ENCODE measurements at regions not wholly inside any gene's neighbourhood (a gene's known extent, or its start where the extent isn't known, plus 50 kb on each side); places are given as distances from the start of the nearest gene placed in this dataset.

- H3K36me3 ChIP-seq (ENCODE audit: control insufficient read depth, insufficient read depth, low read length) = no peaks in the 10 kb centered on the region
- no peak for DNase-seq (ENCODE audit: low read depth in 2 of 2)
These were observed 770.8 kb upstream of the BCHE start for GRCh38 chr3:166607933-166608521.

GRCh38 chr3:166606988-166607387, 769.8 kb upstream of the BCHE start:
- Histone ChIP-seq H3K27ac (ENCODE audit: insufficient read depth, low read length) (no peak overlapping the region), H3K27me3 (ENCODE audit: control insufficient read depth, insufficient read depth, low read length) (no peaks in the 10 kb centered on the region), H3K36me3 (ENCODE audit: control insufficient read depth, insufficient read depth, low read length) (no peaks in the 10 kb centered on the region), H2AFZ (ENCODE audit: low read length) (no peak overlapping the region), H3K9ac (ENCODE audit: insufficient read depth, low read length) (no peak overlapping the region), H4K20me1 (ENCODE audit: control insufficient read depth, extremely low read depth, insufficient read depth, low read length) (no peaks in the 10 kb centered on the region), H3K4me3 (replicated peaks in 1 of 4; ENCODE audit: control extremely low read depth in 1 of 4, insufficient read depth in 1 of 4, low read depth in 3 of 4, low read length in 4 of 4) (no peak overlapping the region), H3K79me2 (ENCODE audit: control insufficient read depth, insufficient read depth, low read length) (no peaks in the 10 kb centered on the region), H3K9me3 (ENCODE audit: control insufficient read depth, insufficient read depth, low read depth, low read length) (no peaks in the 10 kb centered on the region), H3K4me2 (ENCODE audit: extremely low read depth, insufficient read depth, low read length) (no peak overlapping the region), H3K4me1 (ENCODE audit: control insufficient read depth, extremely low read depth, insufficient read depth, low read length) (no peaks in the 10 kb centered on the region)
- DNase-seq (ENCODE audit: low read depth in 2 of 2) = no peak
- TF ChIP-seq EZH2 (IDR thresholded peaks at IDR 0.05; ENCODE audit: low read length, missing control alignments) (no peak), CTCF (conservative IDR thresholded peaks at IDR 0.05 in 1 of 2, IDR thresholded peaks at IDR 0.05 in 1 of 2; ENCODE audit: low read depth in 1 of 2, low read length in 2 of 2) (no peak)

More at GRCh38 chr3:166607933-166608521, 770.8 kb upstream of the BCHE start:
- no peaks in the 10 kb centered on the region for H3K27me3 ChIP-seq (ENCODE audit: control insufficient read depth, insufficient read depth, low read length)
- H3K79me2 ChIP-seq (ENCODE audit: control insufficient read depth, insufficient read depth, low read length) = no peaks in the 10 kb centered on the region
- no peak overlapping the region for H2AFZ ChIP-seq (ENCODE audit: low read length)
- H3K9ac ChIP-seq (ENCODE audit: insufficient read depth, low read length) = no peak overlapping the region
- no peak overlapping the region for H3K4me3 ChIP-seq (replicated peaks in 1 of 4; ENCODE audit: control extremely low read depth in 1 of 4, insufficient read depth in 1 of 4, low read depth in 3 of 4, low read length in 4 of 4)
- H3K9me3 ChIP-seq (ENCODE audit: control insufficient read depth, insufficient read depth, low read depth, low read length) = no peaks in the 10 kb centered on the region
- no peak overlapping the region for H3K27ac ChIP-seq (ENCODE audit: insufficient read depth, low read length)
- no peak overlapping the region for H3K4me2 ChIP-seq (ENCODE audit: extremely low read depth, insufficient read depth, low read length)
- no peaks in the 10 kb centered on the region for H3K4me1 ChIP-seq (ENCODE audit: control insufficient read depth, extremely low read depth, insufficient read depth, low read length)
- no peaks in the 10 kb centered on the region for H4K20me1 ChIP-seq (ENCODE audit: control insufficient read depth, extremely low read depth, insufficient read depth, low read length)
- TF ChIP-seq EZH2 (IDR thresholded peaks at IDR 0.05; ENCODE audit: low read length, missing control alignments) (no peak), CTCF (conservative IDR thresholded peaks at IDR 0.05 in 1 of 2, IDR thresholded peaks at IDR 0.05 in 1 of 2; ENCODE audit: low read depth in 1 of 2, low read length in 2 of 2) (no peak)

- Histone ChIP-seq H3K27me3 (ENCODE audit: control insufficient read depth, insufficient read depth, low read length) (no peaks in the 10 kb centered on the region), H3K9ac (ENCODE audit: insufficient read depth, low read length) (no peak overlapping the region), H3K36me3 (ENCODE audit: control insufficient read depth, insufficient read depth, low read length) (no peaks in the 10 kb centered on the region), H3K4me2 (ENCODE audit: extremely low read depth, insufficient read depth, low read length) (no peak overlapping the region), H4K20me1 (ENCODE audit: control insufficient read depth, extremely low read depth, insufficient read depth, low read length) (no peaks in the 10 kb centered on the region), H3K4me1 (ENCODE audit: control insufficient read depth, extremely low read depth, insufficient read depth, low read length) (no peaks in the 10 kb centered on the region), H3K9me3 (ENCODE audit: control insufficient read depth, insufficient read depth, low read depth, low read length) (no peaks in the 10 kb centered on the region), H2AFZ (ENCODE audit: low read length) (no peak overlapping the region), H3K79me2 (ENCODE audit: control insufficient read depth, insufficient read depth, low read length) (no peaks in the 10 kb centered on the region), H3K27ac (ENCODE audit: insufficient read depth, low read length) (no peak overlapping the region), H3K4me3 (replicated peaks in 1 of 4; ENCODE audit: control extremely low read depth in 1 of 4, insufficient read depth in 1 of 4, low read depth in 3 of 4, low read length in 4 of 4) (no peak overlapping the region)
- TF ChIP-seq CTCF (conservative IDR thresholded peaks at IDR 0.05 in 1 of 2, IDR thresholded peaks at IDR 0.05 in 1 of 2; ENCODE audit: low read depth in 1 of 2, low read length in 2 of 2) = no peak
- no peak for TF ChIP-seq EZH2 (IDR thresholded peaks at IDR 0.05; ENCODE audit: low read length, missing control alignments)
- no peak for DNase-seq (ENCODE audit: low read depth in 2 of 2)
These were observed 756.6 kb upstream of the BCHE start for GRCh38 chr3:166593776-166594175.
